ACC112 (cell line): ENCODE measurements at regions not wholly inside any gene's neighbourhood (a gene's known extent, or its start where the extent isn't known, plus 50 kb on each side); places are given as distances from the start of the nearest gene placed in this dataset.

Experiments
- H2AFZ ChIP-seq: fragments of 200-600 bp; sonication (generic); one replicate; pipeline ENCODE4 v1.6.0; 2017; ENCODE audit warnings: antibody characterized with exemption, low read length; ENCODE audit not compliant: unreplicated experiment
- H3K27ac ChIP-seq: fragments of 200-600 bp; sonication (generic); 2 replicates; pipeline ENCODE4 v1.5.1; 2014; ENCODE audit warnings: low read depth, mild to moderate bottlenecking, antibody characterized with exemption, low read length, moderate library complexity
- H3K27me3 ChIP-seq: fragments of 200-600 bp; sonication (generic); 2 replicates; pipeline ENCODE4 v1.6.1; 2014; ENCODE audit warnings: mild to moderate bottlenecking, antibody characterized with exemption, low read length, moderate library complexity, mixed read lengths; ENCODE audit not compliant: insufficient read depth
- H3K36me3 ChIP-seq: fragments of 200-600 bp; sonication (generic); 2 replicates; pipeline ENCODE4 v1.6.1; 2016; ENCODE audit warnings: mild to moderate bottlenecking, antibody characterized with exemption, low read length, moderate library complexity, mixed read lengths; ENCODE audit not compliant: insufficient read depth
- H3K4me1 ChIP-seq: fragments of 200-600 bp; sonication (generic); one replicate; pipeline ENCODE4 v1.6.1; 2016; ENCODE audit warnings: low read length, mixed read lengths; ENCODE audit not compliant: insufficient read depth, unreplicated experiment, control insufficient read depth
- H3K4me3 ChIP-seq: fragments of 200-600 bp; sonication (generic); 2 replicates; pipeline ENCODE4 v1.5.1; 2014; ENCODE audit warnings: mild to moderate bottlenecking, low read depth, low read length
- H3K79me2 ChIP-seq: fragments of 200-600 bp; sonication (generic); one replicate; pipeline ENCODE4 v1.6.0; 2016; ENCODE audit warnings: low read length; ENCODE audit not compliant: control insufficient read depth, unreplicated experiment, insufficient read depth

DNA sequence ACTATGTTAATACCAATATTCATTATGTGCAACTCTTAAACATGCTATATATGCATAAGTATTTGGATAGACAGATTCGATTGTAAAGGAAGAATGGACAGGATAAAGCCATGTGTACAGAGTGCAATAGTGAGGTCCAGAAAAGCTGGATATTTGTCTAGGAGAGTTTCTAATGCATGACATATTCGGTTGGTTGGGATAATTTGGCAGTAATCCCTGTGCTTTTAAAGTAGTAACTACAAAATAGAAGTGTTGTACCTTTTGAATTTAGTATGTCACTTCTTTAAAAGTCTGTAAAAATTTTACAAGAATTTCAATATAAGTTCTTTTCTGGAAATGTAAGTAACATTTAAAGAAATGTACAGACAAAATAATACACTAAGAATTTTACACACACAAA lies 774.5 kb downstream of the USP25 start:
- Histone ChIP-seq H3K27ac (no peak overlapping the region), H3K27me3 (no peaks in the 10 kb centered on the region), H3K79me2 (no peaks in the 10 kb centered on the region), H3K36me3 (no peaks in the 10 kb centered on the region), H3K4me1 (no peaks in the 10 kb centered on the region), H3K4me3 (no peak overlapping the region), H2AFZ (no peak overlapping the region)

DNA sequence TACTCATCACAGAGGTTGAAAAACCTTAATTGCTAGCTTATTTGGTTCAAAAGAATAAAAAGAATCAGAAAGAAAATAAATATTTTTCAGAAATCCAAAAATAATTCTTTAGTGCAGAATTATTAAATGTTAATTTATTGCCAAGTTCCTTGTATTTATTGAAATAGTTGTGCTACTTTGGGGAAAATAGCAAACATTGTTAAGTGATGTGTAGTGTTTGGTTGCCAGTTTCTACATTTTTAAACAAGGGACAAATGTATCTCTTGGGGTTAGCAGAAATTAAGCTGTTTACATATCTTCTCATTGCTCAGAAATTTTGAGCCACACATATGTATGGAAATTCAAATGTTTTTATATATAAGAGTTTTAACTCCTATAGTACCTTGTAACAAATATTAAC lies 775.0 kb downstream of the USP25 start:
- no peak overlapping the region for H2AFZ ChIP-seq
- H3K36me3 ChIP-seq = no peaks in the 10 kb centered on the region
- no peaks in the 10 kb centered on the region for H3K27me3 ChIP-seq
- no peaks in the 10 kb centered on the region for H3K4me1 ChIP-seq
- H3K4me3 ChIP-seq = no peak overlapping the region
- no peak overlapping the region for H3K27ac ChIP-seq
- no peaks in the 10 kb centered on the region for H3K79me2 ChIP-seq

DNA sequence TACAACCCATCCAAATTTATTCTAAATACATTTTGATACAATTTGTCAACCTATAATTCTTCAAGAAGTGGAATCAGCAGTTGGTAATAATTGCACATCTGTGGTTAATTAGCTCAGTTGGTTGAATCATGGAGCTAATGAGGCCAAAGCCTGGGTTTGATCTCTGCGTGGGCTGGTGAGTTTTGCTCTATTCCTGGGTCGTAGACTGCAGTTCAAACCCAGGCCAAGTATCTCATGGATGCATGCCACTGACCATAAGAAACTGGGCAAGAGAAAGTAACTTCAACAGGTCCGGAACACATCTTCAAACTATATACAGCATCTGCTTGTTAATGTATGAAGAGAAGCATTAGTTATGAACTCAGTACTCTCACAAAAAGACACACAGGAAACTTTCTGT lies 779.7 kb downstream of the USP25 start:
- Histone ChIP-seq H3K27ac (no peak overlapping the region), H3K36me3 (no peaks in the 10 kb centered on the region), H3K4me3 (no peak overlapping the region), H3K4me1 (no peaks in the 10 kb centered on the region), H3K79me2 (no peaks in the 10 kb centered on the region), H3K27me3 (no peaks in the 10 kb centered on the region), H2AFZ (no peak overlapping the region)

DNA sequence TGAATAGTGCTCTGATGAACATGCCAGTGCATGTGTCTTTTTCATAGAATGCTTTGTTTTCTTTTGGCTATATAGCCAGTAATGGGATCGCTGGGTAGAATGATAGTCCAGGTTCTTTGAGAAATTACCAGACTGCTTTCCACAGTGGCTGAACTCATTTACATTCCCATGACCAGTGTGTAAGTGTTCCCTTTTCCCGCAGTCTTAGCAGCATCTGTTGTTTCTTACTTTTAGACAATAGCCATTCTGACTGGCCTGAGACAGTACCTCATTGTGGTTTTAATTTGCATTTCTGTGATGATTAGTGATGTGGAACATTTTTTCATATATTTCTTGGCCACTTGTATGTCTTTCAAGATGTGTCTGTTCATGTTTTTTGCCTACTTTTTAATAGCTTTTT lies 784.5 kb downstream of the USP25 start:
- no peaks in the 10 kb centered on the region for H3K79me2 ChIP-seq
- no peaks in the 10 kb centered on the region for H3K4me1 ChIP-seq
- no peak overlapping the region for H3K27ac ChIP-seq
- H3K4me3 ChIP-seq = no peak overlapping the region
- no peak overlapping the region for H2AFZ ChIP-seq
- H3K36me3 ChIP-seq = no peaks in the 10 kb centered on the region
- H3K27me3 ChIP-seq = no peaks in the 10 kb centered on the region

DNA sequence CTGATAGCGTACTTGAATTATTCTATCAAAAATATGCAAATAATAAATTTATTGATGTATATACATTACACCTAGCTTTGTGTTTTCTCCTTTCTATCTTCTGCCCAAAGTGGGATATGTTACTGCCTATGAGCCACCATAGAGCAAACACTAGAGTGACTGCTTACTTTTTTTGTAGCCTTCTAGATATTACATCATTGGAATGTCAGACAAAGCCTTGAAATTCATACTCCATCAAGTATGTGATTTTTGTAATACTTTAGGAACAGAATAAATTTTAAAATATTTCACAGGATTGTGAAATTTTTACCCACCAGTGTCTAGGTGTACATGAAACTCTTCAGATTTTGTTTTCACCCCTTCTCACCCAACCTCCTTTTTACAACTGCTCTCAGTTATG lies 787.6 kb downstream of the USP25 start:
- no peak overlapping the region for H3K27ac ChIP-seq
- no peaks in the 10 kb centered on the region for H3K79me2 ChIP-seq
- no peaks in the 10 kb centered on the region for H3K27me3 ChIP-seq
- H3K4me3 ChIP-seq = no peak overlapping the region
- no peaks in the 10 kb centered on the region for H3K36me3 ChIP-seq
- H2AFZ ChIP-seq = no peak overlapping the region
- H3K4me1 ChIP-seq = peaks cover 4% of the 10 kb centered on the region

DNA sequence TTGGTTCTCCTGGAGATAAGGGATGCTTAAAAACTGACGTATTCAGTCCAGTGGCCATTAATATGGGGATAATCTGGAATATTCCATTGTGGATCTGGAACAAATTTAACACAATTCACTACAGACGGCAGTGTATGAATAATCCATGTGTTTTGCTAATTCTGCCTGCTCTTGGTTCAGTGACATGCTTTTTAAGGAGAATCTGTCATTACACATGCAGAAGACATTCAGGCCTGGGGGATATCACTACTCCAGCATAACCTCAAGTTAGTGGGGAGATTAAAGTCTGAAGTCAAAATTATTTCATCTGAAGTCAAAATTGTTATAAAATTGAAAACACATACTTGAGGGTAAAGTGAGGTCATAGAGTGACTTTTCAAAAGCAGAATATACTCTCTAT lies 789.3 kb downstream of the USP25 start:
- no peak overlapping the region for H2AFZ ChIP-seq
- H3K79me2 ChIP-seq = no peaks in the 10 kb centered on the region
- peaks cover 4% of the 10 kb centered on the region for H3K4me1 ChIP-seq
- H3K27me3 ChIP-seq = no peaks in the 10 kb centered on the region
- H3K36me3 ChIP-seq = no peaks in the 10 kb centered on the region
- no peak overlapping the region for H3K27ac ChIP-seq
- no peak overlapping the region for H3K4me3 ChIP-seq

DNA sequence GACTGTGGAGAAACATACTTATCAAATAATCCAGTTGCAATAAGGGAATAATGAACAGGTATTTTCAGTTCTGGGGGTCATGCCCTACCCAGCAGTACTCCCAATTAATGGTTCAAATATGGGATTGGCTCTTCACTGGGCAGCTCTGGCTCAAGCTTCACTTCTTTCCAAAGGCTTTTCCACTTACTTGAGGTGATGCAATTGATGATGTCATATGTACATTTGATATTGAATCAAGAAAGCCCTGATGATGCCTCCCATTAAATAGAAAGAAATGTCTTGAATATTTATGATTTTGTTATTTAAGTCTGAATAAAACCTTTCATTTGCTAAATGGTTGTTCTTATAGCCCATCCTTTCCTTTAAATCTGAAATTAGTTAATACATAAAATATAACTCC lies 789.9 kb downstream of the USP25 start:
- H3K27me3 ChIP-seq = no peaks in the 10 kb centered on the region
- H3K36me3 ChIP-seq = no peaks in the 10 kb centered on the region
- peaks cover 4% of the 10 kb centered on the region for H3K4me1 ChIP-seq
- H2AFZ ChIP-seq = no peak overlapping the region
- H3K79me2 ChIP-seq = no peaks in the 10 kb centered on the region
- no peak overlapping the region for H3K27ac ChIP-seq
- H3K4me3 ChIP-seq = no peak overlapping the region

DNA sequence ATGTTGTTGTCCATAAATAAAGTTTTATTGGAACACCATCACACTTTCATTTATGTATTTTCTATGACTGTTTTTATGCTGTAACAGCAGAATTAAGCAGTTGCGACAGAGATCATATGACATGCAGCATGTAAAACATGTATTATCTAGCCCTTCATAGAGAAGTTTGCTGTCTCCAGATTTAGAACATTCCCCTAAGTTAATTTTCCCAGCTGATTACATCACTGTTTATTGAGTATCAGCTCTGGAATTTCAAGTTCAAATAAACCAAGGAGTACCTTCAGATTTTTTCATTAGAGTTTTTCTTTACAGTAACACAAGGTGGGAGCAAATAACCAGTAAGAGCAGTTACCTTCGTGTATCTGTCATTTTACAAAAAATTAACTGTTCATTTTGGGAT lies 792.8 kb downstream of the USP25 start:
- no peaks in the 10 kb centered on the region for H3K79me2 ChIP-seq
- no peak overlapping the region for H3K27ac ChIP-seq
- no peaks in the 10 kb centered on the region for H3K27me3 ChIP-seq
- peaks cover 4% of the 10 kb centered on the region for H3K4me1 ChIP-seq
- H3K36me3 ChIP-seq = no peaks in the 10 kb centered on the region
- H2AFZ ChIP-seq = no peak overlapping the region
- no peak overlapping the region for H3K4me3 ChIP-seq

DNA sequence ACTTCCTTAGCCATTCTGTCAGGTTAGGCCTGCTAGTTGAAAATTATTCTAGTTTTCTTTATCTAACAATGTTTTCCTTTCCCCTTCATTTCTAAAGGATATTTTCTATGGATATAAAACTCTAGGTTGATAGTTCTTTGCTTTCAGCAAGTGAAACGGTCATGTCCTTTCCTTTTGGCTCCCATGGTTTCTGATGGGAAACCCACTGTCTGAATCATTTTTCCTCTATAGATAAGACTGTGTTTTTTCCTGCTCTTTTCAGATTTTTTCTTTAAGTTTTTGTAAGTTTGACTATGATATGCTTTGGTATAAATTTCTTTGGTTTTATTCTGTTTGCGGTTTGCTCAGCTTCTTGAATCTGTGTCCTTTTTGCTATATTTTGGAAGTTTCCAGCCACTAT lies 800.9 kb downstream of the USP25 start:
- no peak overlapping the region for H3K27ac ChIP-seq
- no peaks in the 10 kb centered on the region; the same call in 1 of the 2 replicates for H3K36me3 ChIP-seq
- H3K27me3 ChIP-seq = no peaks in the 10 kb centered on the region
- H3K4me3 ChIP-seq = no peak overlapping the region
- peaks cover 2% of the 10 kb centered on the region for H3K79me2 ChIP-seq
- H2AFZ ChIP-seq = no peak overlapping the region
- H3K4me1 ChIP-seq = peaks cover 19% of the 10 kb centered on the region

DNA sequence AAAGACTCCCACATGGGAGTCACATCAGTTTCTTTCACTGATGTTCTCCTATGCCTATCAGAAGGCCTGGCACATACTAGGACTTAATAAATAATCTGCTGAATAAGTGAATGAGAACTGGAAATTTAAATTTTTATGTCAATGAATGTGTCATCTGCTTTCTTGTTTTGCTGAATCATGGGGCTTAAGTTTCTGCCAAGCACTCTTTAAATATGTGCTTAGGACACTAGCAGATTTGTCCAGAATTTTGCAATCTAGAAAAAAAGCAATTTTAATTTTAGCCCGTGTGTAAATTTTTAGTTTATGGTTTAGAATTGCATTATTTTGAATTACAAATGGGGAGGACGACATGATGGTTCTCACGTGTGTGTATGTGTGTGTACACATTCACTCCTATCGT lies 803.1 kb downstream of the USP25 start:
- H3K4me3 ChIP-seq = peak overlapping the region; percentile 87
- H3K4me1 ChIP-seq = peaks cover 19% of the 10 kb centered on the region
- H2AFZ ChIP-seq = peak overlapping the region; percentile 95
- H3K79me2 ChIP-seq = peaks cover 10% of the 10 kb centered on the region
- H3K27me3 ChIP-seq = no peaks in the 10 kb centered on the region
- H3K36me3 ChIP-seq = no peaks in the 10 kb centered on the region; the same call in 1 of the 2 replicates
- peak overlapping the region; percentile 81 for H3K27ac ChIP-seq

DNA sequence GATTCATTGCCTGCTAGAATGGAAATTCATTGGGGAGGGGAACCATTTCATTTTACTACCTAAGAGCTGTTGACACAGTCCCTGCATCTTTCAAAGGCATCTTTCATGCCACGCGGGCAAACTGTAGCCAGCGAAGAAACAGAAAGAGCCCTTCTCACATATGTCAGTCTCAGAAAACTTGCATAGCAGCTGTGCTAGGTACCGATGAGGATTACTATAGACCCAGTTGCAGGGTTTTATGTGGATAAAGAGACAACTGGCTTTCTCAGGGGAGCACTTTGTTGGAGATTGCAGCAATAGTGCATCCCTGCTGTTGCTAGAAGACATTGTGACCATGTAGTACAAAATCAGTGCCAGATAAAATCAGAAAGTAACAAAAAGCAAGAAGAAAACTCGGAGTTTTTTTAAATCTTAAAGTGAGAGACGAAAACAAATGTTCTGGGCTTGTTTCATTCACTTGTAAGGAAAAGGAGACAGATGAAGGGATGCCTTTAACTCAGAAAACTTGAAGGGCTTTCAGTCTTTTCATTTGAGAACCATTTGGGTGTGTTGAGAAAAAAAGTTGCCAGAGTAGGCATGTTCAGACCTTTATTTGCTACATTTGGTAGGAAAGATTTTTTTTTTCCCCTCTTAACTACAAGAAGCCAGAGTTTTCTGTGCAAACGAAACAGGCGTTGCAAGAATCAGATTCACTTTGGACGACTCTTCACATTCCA lies 804.1 kb downstream of the USP25 start:
- peak overlapping the region; percentile 87 for H3K4me3 ChIP-seq
- H3K27ac ChIP-seq = peak overlapping the region; percentile 81
- peak overlapping the region; percentile 95 for H2AFZ ChIP-seq
- no peaks in the 10 kb centered on the region; the same call in 1 of the 2 replicates for H3K36me3 ChIP-seq
- H3K4me1 ChIP-seq = peaks cover 19% of the 10 kb centered on the region
- H3K79me2 ChIP-seq = peaks cover 17% of the 10 kb centered on the region
- H3K27me3 ChIP-seq = no peaks in the 10 kb centered on the region
